ENCODE measurements at regions not wholly inside any gene's neighbourhood (a gene's known extent, or its start where the extent isn't known, plus 50 kb on each side); places are given as distances from the start of the nearest gene placed in this dataset.

DNA sequence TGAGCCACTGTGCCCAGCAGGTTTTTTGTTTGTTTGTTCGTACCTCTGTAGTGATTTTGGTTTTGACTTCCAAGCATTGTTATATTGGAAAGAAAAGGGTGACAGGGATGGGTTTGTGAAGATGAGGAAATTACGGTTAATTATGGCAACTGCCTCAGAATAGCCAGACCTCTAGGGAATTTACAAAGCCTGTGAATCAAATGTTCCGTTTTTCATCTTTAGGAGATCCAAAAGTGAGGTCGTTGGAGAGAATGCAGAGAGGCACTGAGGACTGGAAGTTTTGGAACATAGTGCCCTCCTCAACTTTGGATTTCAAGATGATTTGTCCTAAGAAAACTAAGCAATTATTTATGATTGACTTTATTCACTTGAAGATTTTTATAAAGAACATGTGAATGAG is 54.5 kb upstream of the EVL start:
- no peaks in the 10 kb centered on the region for H3K4me1 ChIP-seq
- no peak overlapping the region for H3K27ac ChIP-seq
- no peaks in the 10 kb centered on the region for H3K36me3 ChIP-seq
- H3K4me3 ChIP-seq = no peak overlapping the region
- no peaks in the 10 kb centered on the region for H3K27me3 ChIP-seq
- intact Hi-C loops (cut with DNase I) = no loop called here
- TF ChIP-seq, protein P1, sequence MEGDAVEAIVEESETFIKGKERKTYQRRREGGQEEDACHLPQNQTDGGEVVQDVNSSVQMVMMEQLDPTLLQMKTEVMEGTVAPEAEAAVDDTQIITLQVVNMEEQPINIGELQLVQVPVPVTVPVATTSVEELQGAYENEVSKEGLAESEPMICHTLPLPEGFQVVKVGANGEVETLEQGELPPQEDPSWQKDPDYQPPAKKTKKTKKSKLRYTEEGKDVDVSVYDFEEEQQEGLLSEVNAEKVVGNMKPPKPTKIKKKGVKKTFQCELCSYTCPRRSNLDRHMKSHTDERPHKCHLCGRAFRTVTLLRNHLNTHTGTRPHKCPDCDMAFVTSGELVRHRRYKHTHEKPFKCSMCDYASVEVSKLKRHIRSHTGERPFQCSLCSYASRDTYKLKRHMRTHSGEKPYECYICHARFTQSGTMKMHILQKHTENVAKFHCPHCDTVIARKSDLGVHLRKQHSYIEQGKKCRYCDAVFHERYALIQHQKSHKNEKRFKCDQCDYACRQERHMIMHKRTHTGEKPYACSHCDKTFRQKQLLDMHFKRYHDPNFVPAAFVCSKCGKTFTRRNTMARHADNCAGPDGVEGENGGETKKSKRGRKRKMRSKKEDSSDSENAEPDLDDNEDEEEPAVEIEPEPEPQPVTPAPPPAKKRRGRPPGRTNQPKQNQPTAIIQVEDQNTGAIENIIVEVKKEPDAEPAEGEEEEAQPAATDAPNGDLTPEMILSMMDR (IDR thresholded peaks at IDR 0.05) = no peak
- no peaks in the 10 kb centered on the region for H3K9me3 ChIP-seq
- no peak for DNase-seq
- H3K9ac ChIP-seq (ENCODE audit: low read depth in 2 of 2, low read length in 2 of 2) = no peak overlapping the region

DNA sequence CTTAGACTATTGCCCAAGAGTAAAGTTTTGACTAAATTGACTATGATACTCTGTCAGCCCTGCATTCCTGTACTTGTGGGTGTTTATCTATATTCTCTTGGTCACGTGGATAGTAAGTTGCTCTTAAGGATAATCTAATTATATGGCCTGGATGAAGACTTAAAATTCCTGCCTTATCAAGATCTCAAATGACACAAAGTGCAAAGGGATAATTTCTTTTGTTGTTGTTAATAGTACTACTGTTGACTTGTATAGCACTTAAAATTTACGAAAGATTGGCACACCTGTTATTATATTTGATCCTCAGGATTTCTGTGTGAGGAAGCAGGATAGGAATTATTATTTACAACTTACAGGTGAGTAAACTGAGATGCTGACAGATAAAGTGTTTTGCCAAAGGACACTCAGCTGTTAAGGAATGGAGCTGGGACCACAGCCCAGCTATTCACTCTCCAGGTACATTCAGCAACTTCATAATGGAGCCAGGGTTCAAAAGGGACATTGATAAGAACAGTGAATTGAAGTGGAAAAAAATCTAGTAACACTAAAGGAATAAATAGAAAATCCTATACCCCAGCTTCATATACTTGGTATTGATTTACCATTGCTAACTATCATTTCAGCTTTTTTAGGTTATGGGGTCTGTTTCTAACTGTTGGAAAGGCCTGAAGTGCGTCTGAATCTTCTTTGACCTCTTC is 53.4 kb upstream of the EVL start:
- TF ChIP-seq, protein P1 (IDR thresholded peaks at IDR 0.05) = no peak
- Histone ChIP-seq H3K9ac (ENCODE audit: low read depth in 2 of 2, low read length in 2 of 2) (no peak overlapping the region), H3K27ac (no peak overlapping the region), H3K4me1 (no peaks in the 10 kb centered on the region), H3K27me3 (no peaks in the 10 kb centered on the region), H3K4me3 (no peak overlapping the region), H3K36me3 (no peaks in the 10 kb centered on the region), H3K9me3 (no peaks in the 10 kb centered on the region)
- intact Hi-C loops (cut with DNase I) = no loop called here
- DNase-seq = no peak

DNA sequence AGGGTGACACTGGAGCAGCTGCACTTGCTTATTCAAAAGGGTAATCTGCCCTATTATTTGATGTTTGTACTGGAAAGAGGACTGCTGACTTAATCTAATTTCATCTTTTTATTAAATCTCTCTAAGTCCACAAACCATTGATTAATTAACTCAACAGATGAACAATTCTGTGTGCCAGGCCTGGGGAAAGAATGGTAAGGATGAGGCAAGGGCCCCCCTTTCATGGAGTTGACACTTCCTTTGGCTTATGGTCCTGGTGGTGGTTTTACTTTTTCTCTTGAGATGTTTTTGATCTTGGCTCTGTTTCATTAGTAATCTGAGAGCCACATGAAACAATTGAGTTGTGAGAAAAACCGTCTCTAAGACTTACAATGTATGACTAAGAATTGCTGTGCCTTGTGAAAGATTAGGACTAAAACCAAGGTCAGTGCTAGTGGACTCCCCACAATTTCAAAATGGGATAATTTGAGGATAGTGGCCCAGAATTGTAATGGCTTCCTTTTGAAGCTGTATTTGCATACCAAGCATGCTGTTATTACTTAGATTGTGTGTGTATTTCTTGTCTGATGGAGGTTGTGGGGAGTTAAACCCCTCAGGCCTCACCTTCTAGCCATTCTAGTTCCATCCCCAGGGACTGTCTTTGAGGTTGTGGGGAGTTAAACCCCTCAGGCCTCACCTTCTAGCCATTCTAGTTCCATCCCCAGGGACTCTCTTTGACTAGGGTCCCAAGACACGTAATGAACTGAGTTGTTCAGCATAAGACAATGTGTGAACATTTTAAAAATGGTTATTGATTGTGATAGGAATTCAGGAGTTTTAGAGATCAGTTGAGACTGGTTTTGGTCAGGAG is 52.5 kb upstream of the EVL start:
- no peak overlapping the region for H3K4me3 ChIP-seq
- H3K36me3 ChIP-seq = no peaks in the 10 kb centered on the region
- DNase-seq = no peak
- H3K4me1 ChIP-seq = no peaks in the 10 kb centered on the region
- intact Hi-C loops (cut with DNase I) = no loop called here
- no peak overlapping the region for H3K27ac ChIP-seq
- TF ChIP-seq, protein P1 (IDR thresholded peaks at IDR 0.05) = no peak
- no peak overlapping the region for H3K9ac ChIP-seq (ENCODE audit: low read depth in 2 of 2, low read length in 2 of 2)
- no peaks in the 10 kb centered on the region for H3K27me3 ChIP-seq
- H3K9me3 ChIP-seq = no peaks in the 10 kb centered on the region

DNA sequence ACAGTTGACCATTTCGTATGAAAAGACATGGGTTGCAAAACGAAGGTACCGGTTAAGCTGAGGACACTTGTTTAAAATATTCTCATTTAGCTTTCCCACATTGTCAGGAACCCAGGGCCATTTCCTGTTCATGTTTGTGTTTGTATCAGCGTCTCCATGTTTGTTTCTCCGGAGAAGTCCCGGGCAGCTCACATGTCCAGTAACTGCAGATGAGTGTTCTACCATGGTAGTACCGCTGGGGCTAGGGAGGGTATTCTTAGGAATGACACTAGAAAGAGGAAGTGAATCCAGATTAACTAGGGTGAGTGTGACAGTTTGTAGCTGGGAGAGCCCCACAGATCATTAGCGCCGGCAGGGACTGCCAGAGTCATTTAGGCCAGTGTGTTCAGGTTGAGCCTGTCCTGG is 50.0 kb upstream of the EVL start:
- Histone ChIP-seq H3K27ac (no peak overlapping the region), H3K27me3 (no peaks in the 10 kb centered on the region), H3K4me3 (no peak overlapping the region), H3K4me1 (no peaks in the 10 kb centered on the region), H3K9ac (ENCODE audit: low read depth in 2 of 2, low read length in 2 of 2) (no peak overlapping the region), H3K9me3 (no peaks in the 10 kb centered on the region), H3K36me3 (no peaks in the 10 kb centered on the region)
- DNase-seq = no peak
- TF ChIP-seq, protein P1 (IDR thresholded peaks at IDR 0.05) = no peak
- intact Hi-C loops (cut with DNase I) = no loop called here

All from colonic mucosa (tissue), 4 donors.